DMS 273 (cell line): ENCODE measurements at regions not wholly inside any gene's neighbourhood (a gene's known extent, or its start where the extent isn't known, plus 50 kb on each side); places are given as distances from the start of the nearest gene placed in this dataset.
A peak's percentile ranks its signal among the peaks of the same experiment; 100 is the strongest.
"Not testable (repeated sequence)": the region's sequence is repeated elsewhere in the genome, so short reads cannot be mapped to it uniquely, and the experiment has no call there.

Experiments
- DNase-seq: peaks from one replicate; lab custom pipeline; 2025; ENCODE audit not compliant: unreplicated experiment; lab: John Stamatoyannopoulos, UW

- no peak for DNase-seq
Observed at GRCh38 chr5:124957063-124957462, 210.6 kb upstream of the ZNF608 start.

DNA sequence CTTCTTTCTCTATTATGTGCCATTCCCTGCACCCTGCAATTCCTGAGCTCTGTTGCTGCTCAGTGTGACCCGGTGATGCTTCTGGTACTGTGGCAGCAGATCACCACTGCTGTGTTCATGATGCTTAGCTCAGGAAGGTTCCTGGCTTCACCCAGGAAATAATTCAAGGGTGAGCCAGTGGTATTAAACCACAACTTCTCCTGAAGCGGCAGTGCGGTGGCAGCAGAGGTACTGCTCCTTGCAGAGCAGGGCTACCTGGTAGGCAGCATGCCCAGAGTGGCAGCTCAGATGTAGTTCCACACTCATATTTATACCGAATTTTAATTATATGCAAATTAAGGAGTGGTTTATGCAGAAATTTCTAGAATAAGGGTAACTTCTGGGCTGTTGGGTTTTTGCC, 213.8 kb upstream of the ZNF608 start:
- no peak for DNase-seq

DNA sequence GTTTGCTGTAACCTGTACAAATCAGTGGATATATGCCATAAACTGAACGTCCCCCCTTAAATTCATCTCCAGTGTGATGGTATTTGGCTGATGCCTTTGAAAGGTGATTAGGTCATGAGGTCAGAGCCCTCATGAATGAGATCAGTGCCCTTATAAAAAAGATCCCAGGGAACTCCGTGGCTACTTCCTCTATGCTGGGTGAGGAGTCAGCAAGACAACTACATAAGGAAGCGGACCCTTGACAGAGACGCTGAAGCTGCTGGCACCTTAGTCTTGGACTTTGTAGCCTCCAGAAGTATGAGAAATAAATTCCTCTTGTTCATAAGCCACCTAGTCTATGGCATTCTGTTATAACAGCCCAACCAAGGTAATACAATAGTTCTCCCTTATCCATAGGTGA, 215.1 kb upstream of the ZNF608 start:
- DNase-seq = no peak

- DNase-seq = no peak
Observed at GRCh38 chr5:124962111-124962510, 215.7 kb upstream of the ZNF608 start.

- no peak for DNase-seq
Observed at GRCh38 chr5:124962735-124963134, 216.3 kb upstream of the ZNF608 start.

- no peak for DNase-seq
Observed at GRCh38 chr5:124963236-124963919, 216.9 kb upstream of the ZNF608 start.

- not testable (repeated sequence) for DNase-seq
Observed at GRCh38 chr5:124966741-124967140, 220.3 kb upstream of the ZNF608 start.

DNA sequence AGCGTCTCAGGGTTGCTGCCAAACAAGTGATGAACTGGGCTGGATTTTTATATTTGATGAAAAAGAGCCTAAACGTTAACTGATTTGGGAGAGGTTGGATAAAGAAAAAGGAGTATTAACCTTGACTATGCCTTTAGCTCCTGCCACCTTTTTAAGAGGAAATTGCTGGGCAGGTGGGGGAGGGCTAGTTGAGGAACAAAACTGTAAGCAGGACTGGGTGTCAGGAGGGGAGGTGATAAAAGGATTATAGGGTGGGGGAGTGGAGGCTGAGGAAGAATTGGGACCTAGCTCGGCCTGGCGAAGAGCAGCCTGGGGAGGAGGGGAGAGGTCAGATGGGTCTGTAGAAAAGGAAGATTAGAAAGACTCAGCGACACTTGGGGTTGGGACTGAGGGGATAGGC, 223.9 kb upstream of the ZNF608 start:
- not testable (repeated sequence) for DNase-seq

DNA sequence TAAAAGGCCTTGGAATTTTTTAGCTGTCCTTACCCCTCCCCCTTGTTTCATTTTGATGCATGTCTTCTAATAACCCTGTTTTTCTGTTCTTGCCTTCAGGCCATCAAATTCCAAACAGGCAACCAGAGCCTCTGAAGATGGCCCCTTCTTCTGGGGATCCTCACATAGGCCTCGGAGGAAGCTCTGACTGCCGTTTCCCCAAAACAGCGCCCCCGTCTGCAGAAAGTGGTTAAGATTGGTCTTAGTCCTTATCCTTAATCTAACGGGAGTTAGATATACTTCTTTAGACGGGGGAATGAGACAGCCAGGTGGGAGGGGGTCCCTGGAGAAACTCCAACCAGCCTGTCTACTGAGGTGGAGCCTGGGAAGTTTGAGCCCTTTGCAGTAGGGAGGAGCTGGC, 226.3 kb upstream of the ZNF608 start:
- no peak for DNase-seq

- no peak for DNase-seq
Observed at GRCh38 chr5:124973661-124974060, 227.2 kb upstream of the ZNF608 start.

GRCh38 chr5:124976086-124976485, 229.6 kb upstream of the ZNF608 start:
- no peak for DNase-seq

DNA sequence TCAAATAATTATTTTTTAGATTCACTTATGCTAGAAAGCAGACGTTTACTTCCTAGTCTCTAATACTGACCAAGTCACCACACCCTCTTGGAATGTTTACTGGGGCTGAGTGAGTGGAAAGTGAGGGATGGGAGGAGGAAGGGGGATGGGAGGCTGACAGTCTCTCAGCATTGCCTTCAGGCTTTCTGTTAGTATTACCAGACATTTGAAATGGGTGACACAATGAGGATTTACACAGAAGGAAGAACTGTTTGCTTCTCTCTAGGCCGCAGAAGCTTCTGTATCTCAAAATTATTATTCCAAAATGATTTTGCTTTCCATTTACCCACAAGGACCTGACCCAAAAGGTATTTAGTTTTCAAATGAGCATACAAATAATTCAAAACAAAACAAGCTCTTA, 232.8 kb upstream of the ZNF608 start:
- peak; percentile 3 for DNase-seq

- peak; percentile 32 for DNase-seq
Observed at GRCh38 chr5:124980163-124980941, 233.9 kb upstream of the ZNF608 start.

DNA sequence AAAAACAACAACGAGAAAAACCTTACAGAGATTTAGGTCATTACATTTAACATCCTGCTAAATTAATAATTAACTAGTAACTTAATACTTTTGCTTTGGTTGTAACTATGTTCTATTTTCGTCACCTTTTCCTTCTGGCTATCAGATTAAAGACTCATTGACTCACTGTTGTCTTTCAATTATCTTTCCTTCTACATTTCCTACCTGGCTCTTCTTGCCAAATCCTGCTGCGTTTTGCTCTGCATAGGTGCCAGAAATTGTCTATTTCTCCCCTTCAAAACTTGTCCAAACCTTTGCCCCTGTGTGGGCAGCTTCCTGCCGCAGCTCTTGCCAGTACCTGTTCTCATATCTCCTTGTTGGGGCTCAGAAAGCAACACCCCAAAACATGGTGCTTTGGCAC, 235.5 kb upstream of the ZNF608 start:
- no peak for DNase-seq

DNA sequence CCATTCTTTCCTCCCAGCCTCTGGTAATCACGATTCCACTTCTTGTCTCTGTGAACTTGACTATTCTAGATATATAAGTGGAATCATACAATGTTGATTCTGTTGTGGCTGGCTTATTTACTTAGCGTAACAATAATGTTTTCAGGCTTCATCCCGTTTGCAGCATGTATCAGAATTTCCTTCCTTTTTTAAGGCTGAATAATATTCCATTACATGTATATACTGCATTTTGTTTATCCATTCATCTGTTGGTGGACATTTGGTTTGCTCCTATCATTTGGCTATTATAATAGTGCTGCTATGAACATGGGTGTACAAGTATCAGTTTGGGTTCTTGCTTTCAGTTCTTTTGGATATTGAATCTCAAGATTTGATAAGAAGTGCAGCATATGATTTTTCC, 239.7 kb upstream of the ZNF608 start:
- DNase-seq = no peak

DNA sequence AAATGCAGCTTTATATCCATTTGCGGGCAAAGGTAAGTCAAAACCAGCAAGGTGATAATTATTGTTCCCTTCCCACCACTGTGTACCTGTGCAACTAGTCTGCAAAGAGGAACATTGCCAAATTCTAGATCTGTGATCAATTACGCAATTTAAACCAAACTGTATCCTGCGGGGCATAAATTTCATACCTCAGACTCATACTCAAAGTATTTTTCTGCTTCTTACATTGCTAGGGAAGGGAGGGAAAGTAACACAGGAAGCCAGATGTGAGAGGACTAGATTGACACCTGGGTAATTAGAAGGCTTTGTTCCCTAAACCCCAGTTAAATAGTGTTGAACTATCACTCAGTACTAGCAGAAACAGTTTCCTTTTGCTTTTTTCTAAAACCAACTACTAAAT, 240.2 kb upstream of the ZNF608 start:
- no peak for DNase-seq

DNA sequence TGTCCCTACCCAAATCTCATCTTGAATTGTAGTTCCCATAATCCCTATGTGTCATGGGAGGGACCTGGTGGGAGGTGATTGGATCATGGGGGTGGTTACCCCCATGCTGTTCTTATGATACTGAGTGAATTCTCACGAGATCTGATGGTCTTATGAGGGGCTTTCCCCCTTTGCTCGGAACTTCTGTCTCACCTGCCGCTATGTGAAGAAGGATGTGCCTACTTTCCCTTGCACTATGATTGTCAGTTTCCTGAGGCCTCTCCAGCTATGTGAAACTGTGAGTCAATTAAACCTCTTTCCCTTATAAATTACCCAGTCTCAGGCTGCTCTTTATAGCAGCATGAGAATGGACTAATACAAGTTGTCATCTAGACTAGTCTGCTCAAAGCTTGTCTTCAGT, 241.3 kb upstream of the ZNF608 start:
- not testable (repeated sequence) for DNase-seq

DNA sequence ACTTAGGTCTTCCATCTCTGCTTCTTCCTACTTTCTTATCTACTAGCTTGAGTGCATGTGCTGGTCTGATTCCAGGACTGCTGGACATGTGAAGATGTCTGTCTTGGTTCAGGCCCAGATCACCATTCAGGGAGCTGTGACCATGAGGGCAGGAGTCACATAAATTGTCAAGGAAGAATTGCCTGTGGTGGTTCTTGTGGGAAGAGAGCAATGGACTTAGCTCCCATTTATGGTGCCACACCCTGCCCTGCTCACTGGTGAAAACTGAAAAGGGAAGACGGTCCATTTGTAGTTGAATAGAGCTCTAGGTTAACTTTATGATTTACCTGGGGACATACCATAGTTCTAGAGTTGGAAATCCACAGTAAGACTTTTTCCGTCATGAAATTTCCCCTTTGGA, 244.3 kb upstream of the ZNF608 start:
- no peak for DNase-seq

DNA sequence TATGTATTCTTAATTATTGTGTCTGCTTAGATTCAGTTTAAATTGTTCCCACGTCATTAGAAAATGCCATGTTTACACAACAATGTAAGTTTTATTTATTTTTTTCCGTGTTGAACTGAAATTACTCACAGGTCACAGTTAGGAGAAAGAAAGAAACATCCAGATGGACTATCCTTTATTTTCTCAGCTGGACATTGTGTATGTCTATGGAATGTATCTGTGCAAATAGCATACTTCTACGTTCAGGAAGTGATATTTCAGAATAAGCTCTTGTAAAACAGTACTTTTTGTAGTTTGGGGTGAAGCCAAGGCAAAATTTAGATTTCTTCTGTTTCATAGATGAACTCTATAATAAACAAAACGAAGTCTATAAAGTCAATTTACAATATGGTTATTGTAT, 249.0 kb upstream of the ZNF608 start:
- DNase-seq = no peak

- DNase-seq = no peak
Observed at GRCh38 chr5:124996023-124996763, 249.8 kb upstream of the ZNF608 start.

GRCh38 chr5:124996764-124997077, 250.3 kb upstream of the ZNF608 start:
- no peak for DNase-seq
